DMS153 treated with DMSO at 0.1 percent for 48 hours (cell line): ENCODE measurements at regions not wholly inside any gene's neighbourhood (a gene's known extent, or its start where the extent isn't known, plus 50 kb on each side); places are given as distances from the start of the nearest gene placed in this dataset.
"Not testable (repeated sequence)": the region's sequence is repeated elsewhere in the genome, so short reads cannot be mapped to it uniquely, and the experiment has no call there.

Experiments used
- DNase-seq: peaks from one replicate; lab custom pipeline; 2025; ENCODE audit not compliant: unreplicated experiment; lab: John Stamatoyannopoulos, UW

- not testable (repeated sequence) for DNase-seq
These were observed 834.8 kb downstream of the C12orf50 start for GRCh38 chr12:87194389-87194788.

GRCh38 chr12:87185367-87185766, 843.8 kb downstream of the C12orf50 start:
- DNase-seq = no peak

GRCh38 chr12:87182696-87183233, 846.4 kb downstream of the C12orf50 start:
- no peak for DNase-seq

GRCh38 chr12:87171356-87171755, 857.8 kb downstream of the C12orf50 start:
- no peak for DNase-seq

DNA sequence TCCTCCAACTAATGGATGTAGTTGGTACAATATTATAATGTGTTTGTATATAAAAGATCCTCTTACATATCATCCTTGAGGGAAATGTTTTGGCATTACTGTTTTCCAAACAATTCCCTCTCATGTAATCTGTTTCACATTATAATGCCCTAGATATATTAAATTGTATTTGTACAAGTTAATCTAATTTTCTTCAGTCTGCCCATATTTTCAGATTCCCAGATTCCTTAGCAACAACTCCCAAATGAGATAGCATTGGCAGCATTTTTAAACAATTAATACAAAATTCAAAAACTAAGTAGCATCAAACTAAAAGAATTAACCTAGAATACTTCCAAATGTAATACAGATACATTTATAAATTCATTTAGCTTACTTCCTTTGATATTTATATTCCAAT, 860.2 kb downstream of the C12orf50 start:
- no peak for DNase-seq

DNA sequence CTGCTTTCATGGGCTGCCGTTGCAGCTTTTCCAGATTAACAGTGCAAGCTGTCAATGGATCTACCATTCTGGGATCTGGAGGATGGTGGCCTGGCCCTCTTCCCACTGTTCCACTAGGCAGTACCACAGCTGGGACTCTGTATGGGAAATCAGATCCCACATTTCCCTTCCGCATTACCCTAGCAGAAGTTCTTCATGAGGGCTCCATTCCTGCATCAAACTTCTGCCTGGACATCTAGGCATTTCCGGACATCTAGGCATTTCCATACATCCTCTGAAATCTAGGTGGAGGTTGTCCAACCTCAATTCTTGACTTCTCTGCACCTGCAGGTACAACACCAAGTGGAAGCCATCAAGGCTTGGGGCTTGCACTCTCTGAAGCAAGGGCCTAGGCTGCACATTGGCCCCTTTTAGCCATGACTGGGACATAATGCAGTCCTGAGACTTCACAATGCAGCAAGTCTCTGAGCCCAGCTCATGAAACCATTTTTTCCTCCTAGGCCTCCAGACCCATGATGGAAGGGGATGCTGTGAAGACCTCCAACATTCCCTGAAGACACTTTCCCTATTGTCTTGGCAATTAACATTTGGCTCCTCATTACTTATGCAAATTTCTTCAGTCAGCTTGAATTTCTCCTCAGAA, 863.3 kb downstream of the C12orf50 start:
- DNase-seq = no peak

- DNase-seq = no peak
These were observed 866.1 kb downstream of the C12orf50 start for GRCh38 chr12:87163122-87163521.

DNA sequence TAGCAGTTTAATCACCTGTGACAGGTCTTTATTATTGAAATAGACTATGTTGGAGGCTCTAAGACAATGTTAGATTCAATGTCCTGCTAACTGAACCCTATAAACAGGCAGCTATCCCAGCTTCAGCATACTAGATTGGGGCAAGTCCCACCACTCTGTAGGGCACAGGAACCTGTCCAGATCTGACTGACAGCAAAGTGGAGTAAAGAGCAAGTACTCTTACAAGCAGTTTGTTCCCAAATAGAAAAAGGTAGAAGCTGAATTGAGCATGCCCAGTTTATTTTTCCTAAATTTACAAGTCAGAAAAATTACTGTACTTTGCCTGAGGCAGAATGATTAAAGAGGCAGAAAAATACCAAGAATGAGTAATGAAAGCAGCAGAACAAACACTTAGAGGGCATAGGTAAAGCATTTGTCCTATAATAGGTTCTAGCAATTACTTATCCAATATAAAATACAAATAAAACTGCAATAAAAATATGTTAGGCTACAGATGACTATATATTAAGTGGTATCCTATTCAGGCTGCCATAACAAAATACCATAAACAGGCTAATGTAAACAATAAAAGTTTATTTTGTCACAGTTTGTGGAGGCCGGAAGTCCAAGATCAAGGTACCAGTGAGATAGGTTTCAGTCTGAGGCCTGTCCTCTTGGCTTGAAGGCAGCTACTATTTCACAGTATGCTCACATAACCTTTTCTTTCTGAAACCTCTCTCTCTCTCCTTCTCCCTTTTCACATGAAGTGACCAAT, 868.2 kb downstream of the C12orf50 start:
- no peak for DNase-seq

DNA sequence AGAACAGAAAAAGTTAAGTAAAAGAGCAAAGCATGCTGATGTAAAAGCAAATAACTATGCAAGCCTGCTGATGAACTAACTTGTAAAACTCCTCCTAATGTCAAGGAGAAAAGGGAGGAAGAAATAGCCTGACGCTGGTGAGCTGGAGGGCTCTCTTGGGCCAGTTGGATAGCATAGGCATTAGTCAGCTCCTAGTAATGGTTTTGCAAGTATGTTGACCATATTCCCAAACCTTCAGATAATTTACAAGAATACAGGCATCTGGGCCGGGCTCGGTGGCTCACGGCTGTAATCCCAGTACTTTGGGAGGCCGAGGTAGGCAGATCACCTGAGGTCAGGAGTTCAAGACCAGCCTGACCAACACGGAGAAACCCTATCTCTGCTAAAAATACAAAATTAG, 871.4 kb downstream of the C12orf50 start:
- DNase-seq = no peak

DNA sequence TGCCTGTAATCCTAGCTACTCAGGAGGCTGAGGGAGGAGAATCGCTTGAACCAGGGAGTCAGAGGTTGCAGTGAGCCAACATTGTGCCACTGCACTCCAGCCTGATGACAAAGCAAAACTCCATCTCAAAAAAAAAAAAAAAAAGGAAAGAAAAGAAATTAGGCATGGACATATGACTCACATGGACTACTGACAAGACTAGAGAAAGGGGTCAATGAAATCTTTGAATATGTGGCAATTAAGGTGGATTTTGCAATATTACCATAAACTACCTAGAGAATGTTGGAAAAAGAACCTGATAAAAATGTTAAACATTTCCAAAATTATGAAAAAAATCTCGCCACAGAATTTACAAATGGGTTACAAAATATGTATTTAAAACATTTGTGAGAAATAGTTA, 873.6 kb downstream of the C12orf50 start:
- DNase-seq = no peak

- no peak for DNase-seq
These were observed 876.2 kb downstream of the C12orf50 start for GRCh38 chr12:87152841-87153528.

- DNase-seq = no peak
These were observed 877.1 kb downstream of the C12orf50 start for GRCh38 chr12:87152075-87152474.

- DNase-seq = no peak
These were observed 878.1 kb downstream of the C12orf50 start for GRCh38 chr12:87150969-87151662.

GRCh38 chr12:87142342-87142741, 886.2 kb upstream of the MGAT4C start:
- no peak for DNase-seq

- no peak for DNase-seq
These were observed 884.9 kb upstream of the MGAT4C start for GRCh38 chr12:87141091-87141490.

DNA sequence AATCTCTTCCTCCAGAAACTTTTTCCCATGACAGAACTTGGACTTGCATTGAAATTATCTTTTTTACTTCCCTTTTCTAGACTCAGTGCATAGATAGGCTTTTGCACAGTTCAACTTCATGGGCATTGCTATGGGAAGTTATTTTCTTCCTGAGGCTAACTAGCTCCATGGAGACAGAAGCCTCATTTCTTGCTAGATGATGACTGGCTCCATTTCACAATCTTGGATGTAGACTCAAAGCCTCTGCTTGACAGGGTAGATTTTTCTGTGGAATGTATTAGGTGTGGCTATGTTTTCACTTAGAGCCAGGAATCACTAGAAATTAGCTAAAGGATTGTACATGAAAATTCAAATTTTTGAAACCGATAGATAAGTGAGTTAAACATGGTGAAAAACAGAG, 884.1 kb upstream of the MGAT4C start:
- no peak for DNase-seq

- DNase-seq = no peak
These were observed 881.0 kb upstream of the MGAT4C start for GRCh38 chr12:87137220-87137619.

DNA sequence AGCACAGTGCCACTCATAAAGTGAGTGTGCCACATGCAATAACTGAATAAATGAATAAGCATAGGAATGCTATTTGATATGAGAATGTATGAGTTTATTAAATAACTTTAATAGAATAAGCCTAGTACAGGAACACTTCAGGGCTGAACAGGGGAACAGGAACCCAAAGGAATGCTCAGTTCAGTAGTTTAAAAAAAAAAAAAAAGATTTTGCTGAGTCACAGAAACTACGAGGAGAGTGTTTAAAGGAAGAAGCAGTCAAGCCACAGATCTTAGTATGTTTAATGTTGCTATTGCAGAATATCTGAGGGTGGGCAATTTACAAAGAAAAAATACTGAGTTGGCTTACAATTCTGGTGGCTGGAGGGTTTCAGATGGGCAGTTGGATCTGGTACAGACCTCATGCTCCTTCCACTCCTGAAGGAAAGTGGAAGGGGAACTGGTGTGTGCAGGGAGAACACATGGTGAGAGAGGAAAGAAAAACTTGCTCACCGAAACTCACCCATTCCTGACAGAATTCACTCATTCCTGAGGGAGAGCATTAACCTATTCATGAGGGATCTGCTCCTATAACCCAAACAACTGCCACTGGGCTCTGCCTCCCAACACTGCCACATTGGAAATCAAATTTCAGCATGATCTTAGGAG, 880.3 kb upstream of the MGAT4C start:
- DNase-seq = no peak

GRCh38 chr12:87127272-87127671, 871.1 kb upstream of the MGAT4C start:
- no peak for DNase-seq

DNA sequence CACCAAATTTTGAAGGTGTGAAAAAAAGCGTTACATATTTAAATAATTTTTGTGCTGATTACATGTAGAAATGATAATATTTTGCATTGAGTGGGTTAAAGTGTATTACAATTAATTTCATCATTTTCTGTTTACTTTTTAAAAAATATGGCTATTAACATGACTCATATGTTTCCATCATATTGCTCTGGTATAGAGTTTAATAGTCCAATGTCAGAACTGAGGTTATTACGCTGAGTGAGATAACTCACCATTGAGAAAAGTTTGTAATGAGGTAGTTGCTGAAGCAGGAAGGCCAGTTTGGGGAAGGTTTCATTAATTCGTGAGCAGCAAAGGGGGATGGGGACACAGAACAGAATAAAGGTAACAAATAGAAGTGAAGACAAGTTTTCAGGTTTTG, 865.7 kb upstream of the MGAT4C start:
- DNase-seq = no peak

DNA sequence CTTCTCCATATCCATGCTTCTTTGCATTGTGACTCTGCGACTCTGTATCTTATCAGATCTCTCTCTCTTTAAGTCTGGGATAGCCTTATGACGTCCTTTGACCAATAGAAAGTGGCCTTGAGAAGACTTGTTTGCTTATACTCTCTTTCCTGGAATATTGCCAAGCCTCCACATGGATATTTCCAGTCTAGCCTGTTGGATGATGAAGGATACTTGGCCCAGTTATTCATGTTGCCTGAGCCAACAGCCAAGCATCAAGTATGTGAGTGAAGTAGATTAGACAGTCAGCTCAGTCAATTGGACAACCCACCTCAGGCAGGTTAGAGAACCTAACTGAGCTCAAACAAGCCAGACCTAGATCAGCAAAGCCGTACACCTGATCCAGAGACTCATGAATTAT, 864.2 kb upstream of the MGAT4C start:
- no peak for DNase-seq
